ENCODE measurements at regions not wholly inside any gene's neighbourhood (a gene's known extent, or its start where the extent isn't known, plus 50 kb on each side); places are given as distances from the start of the nearest gene placed in this dataset.

DNA sequence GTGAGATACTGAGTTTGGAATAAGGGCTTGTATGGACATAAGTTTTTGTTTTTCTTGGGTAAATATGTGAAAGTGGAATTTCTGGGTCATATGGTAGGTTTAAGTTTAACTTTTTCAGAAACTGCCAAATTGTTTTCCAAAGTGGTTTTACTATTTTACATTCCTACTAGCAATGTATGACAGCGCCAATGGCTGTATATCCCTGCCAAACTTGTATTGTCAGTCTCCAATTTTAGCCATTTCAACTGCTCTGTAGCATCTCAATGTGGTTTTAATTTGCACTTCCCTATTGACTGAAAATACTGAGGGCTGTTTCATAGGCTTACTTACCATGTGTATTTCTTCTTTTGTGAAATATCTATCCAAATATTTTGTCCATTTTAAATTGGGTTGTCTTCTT, 90.5 kb upstream of the ZNF32 start:
- no TSS peak for BruUV-seq (replicated peaks)
- no peak overlapping the region for H3K27ac ChIP-seq (ENCODE audit: low read depth, low read length)
- H3K9me3 ChIP-seq (ENCODE audit: control insufficient read depth in 1 of 2, insufficient read depth in 1 of 2, low read depth in 1 of 2, low read length in 2 of 2) = no peaks in the 10 kb centered on the region
- TF ChIP-seq JUND (IDR thresholded peaks at IDR 0.05) (no peak), SIN3A (IDR thresholded peaks at IDR 0.05; ENCODE audit: low read depth) (no peak), TCF7L2 (IDR thresholded peaks at IDR 0.05; ENCODE audit: borderline replicate concordance, extremely low read depth, insufficient read depth, insufficient read length) (no peak), SRF (IDR thresholded peaks at IDR 0.05; ENCODE audit: low read depth) (no peak), ZNF274 (IDR thresholded peaks at IDR 0.05; ENCODE audit: low read depth, low read length) (no peak), POLR2AphosphoS5 (IDR thresholded peaks at IDR 0.05; ENCODE audit: low read depth, low read length) (no peak), YY1 (IDR thresholded peaks at IDR 0.05; ENCODE audit: extremely low read depth, insufficient replicate concordance, low read depth, low read length) (no peak), ELF1 (IDR thresholded peaks at IDR 0.05; ENCODE audit: borderline replicate concordance, low read depth) (no peak), EZH2 (IDR thresholded peaks at IDR 0.05) (no peak), CEBPB (IDR thresholded peaks at IDR 0.05; ENCODE audit: low read depth) (no peak), EZH2phosphoT487 (IDR thresholded peaks at IDR 0.05; ENCODE audit: borderline replicate concordance) (no peak), CBX3 (IDR thresholded peaks at IDR 0.05; ENCODE audit: low read depth) (no peak), FOSL1 (IDR thresholded peaks at IDR 0.05; ENCODE audit: low read depth) (no peak), RAD21 (IDR thresholded peaks at IDR 0.05; ENCODE audit: low read depth) (no peak), POLR2A (IDR thresholded peaks at IDR 0.05; ENCODE audit: borderline replicate concordance, extremely low read depth, insufficient read depth, insufficient read length) (no peak)
- TF ChIP-seq, protein P1, sequence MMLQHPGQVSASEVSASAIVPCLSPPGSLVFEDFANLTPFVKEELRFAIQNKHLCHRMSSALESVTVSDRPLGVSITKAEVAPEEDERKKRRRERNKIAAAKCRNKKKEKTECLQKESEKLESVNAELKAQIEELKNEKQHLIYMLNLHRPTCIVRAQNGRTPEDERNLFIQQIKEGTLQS (IDR thresholded peaks at IDR 0.05) = no peak
- TF ChIP-seq, protein P2, sequence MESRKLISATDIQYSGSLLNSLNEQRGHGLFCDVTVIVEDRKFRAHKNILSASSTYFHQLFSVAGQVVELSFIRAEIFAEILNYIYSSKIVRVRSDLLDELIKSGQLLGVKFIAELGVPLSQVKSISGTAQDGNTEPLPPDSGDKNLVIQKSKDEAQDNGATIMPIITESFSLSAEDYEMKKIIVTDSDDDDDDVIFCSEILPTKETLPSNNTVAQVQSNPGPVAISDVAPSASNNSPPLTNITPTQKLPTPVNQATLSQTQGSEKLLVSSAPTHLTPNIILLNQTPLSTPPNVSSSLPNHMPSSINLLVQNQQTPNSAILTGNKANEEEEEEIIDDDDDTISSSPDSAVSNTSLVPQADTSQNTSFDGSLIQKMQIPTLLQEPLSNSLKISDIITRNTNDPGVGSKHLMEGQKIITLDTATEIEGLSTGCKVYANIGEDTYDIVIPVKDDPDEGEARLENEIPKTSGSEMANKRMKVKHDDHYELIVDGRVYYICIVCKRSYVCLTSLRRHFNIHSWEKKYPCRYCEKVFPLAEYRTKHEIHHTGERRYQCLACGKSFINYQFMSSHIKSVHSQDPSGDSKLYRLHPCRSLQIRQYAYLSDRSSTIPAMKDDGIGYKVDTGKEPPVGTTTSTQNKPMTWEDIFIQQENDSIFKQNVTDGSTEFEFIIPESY (IDR thresholded peaks at IDR 0.05; ENCODE audit: extremely low read depth, insufficient replicate concordance, low read length) = no peak
- TF ChIP-seq, protein P3, sequence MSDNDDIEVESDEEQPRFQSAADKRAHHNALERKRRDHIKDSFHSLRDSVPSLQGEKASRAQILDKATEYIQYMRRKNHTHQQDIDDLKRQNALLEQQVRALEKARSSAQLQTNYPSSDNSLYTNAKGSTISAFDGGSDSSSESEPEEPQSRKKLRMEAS (IDR thresholded peaks at IDR 0.05) = no peak
- TF ChIP-seq, protein P4, sequence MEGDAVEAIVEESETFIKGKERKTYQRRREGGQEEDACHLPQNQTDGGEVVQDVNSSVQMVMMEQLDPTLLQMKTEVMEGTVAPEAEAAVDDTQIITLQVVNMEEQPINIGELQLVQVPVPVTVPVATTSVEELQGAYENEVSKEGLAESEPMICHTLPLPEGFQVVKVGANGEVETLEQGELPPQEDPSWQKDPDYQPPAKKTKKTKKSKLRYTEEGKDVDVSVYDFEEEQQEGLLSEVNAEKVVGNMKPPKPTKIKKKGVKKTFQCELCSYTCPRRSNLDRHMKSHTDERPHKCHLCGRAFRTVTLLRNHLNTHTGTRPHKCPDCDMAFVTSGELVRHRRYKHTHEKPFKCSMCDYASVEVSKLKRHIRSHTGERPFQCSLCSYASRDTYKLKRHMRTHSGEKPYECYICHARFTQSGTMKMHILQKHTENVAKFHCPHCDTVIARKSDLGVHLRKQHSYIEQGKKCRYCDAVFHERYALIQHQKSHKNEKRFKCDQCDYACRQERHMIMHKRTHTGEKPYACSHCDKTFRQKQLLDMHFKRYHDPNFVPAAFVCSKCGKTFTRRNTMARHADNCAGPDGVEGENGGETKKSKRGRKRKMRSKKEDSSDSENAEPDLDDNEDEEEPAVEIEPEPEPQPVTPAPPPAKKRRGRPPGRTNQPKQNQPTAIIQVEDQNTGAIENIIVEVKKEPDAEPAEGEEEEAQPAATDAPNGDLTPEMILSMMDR (IDR thresholded peaks at IDR 0.05 in 2 of 3, conservative IDR thresholded peaks at IDR 0.05 in 1 of 3; ENCODE audit: borderline replicate concordance in 1 of 3, insufficient read depth in 1 of 3, low read depth in 2 of 3, low read length in 2 of 3) = no peak
- TF ChIP-seq, protein P5, sequence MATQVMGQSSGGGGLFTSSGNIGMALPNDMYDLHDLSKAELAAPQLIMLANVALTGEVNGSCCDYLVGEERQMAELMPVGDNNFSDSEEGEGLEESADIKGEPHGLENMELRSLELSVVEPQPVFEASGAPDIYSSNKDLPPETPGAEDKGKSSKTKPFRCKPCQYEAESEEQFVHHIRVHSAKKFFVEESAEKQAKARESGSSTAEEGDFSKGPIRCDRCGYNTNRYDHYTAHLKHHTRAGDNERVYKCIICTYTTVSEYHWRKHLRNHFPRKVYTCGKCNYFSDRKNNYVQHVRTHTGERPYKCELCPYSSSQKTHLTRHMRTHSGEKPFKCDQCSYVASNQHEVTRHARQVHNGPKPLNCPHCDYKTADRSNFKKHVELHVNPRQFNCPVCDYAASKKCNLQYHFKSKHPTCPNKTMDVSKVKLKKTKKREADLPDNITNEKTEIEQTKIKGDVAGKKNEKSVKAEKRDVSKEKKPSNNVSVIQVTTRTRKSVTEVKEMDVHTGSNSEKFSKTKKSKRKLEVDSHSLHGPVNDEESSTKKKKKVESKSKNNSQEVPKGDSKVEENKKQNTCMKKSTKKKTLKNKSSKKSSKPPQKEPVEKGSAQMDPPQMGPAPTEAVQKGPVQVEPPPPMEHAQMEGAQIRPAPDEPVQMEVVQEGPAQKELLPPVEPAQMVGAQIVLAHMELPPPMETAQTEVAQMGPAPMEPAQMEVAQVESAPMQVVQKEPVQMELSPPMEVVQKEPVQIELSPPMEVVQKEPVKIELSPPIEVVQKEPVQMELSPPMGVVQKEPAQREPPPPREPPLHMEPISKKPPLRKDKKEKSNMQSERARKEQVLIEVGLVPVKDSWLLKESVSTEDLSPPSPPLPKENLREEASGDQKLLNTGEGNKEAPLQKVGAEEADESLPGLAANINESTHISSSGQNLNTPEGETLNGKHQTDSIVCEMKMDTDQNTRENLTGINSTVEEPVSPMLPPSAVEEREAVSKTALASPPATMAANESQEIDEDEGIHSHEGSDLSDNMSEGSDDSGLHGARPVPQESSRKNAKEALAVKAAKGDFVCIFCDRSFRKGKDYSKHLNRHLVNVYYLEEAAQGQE (IDR thresholded peaks at IDR 0.05; ENCODE audit: low read depth) = no peak
- no peaks in the 10 kb centered on the region for H3K9me2 ChIP-seq (ENCODE audit: insufficient read depth)
- intact Hi-C loops (cut with micrococcal nuclease) = no loop called here
- no peaks in the 10 kb centered on the region for H4K20me1 ChIP-seq (ENCODE audit: insufficient read depth)
- no peaks in the 10 kb centered on the region for H3K79me2 ChIP-seq (ENCODE audit: insufficient read depth, low read length)
- H2AFZ ChIP-seq (ENCODE audit: low read depth, low read length, poor library complexity, severe bottlenecking) = no peak overlapping the region
- ATAC-seq (no peak), DNase-seq (ENCODE audit: low read depth, low spot score) (no peak)
- no peak overlapping the region for H3K9ac ChIP-seq (ENCODE audit: low read length)
- ChIA-PET CTCF (no interaction called here), RAD21 (ENCODE audit: low non-redundant PET in 1 of 2, low total read pairs in 2 of 2, uncharacterized antibody in 2 of 2, unreplicated experiment in 2 of 2) (no interaction called here), POLR2A (no interaction called here)
- no peak overlapping the region for H3K4me2 ChIP-seq (ENCODE audit: low read length)
- H3K4me3 ChIP-seq (replicated peaks in 1 of 2; ENCODE audit: low read depth in 1 of 2, low read length in 2 of 2) = no peak overlapping the region
- H3K27me3 ChIP-seq (ENCODE audit: insufficient read depth, low read length) = peaks cover 19% of the 10 kb centered on the region; the same call in 1 of the 2 replicates
- no peaks in the 10 kb centered on the region for H3K4me1 ChIP-seq (ENCODE audit: control insufficient read depth in 1 of 2, insufficient read depth in 2 of 2, low read length in 2 of 2)
- H3K36me3 ChIP-seq (ENCODE audit: control insufficient read depth in 1 of 2, insufficient read depth in 2 of 2, low read length in 2 of 2) = no peaks in the 10 kb centered on the region

All from HCT116 (cell line).